ENCODE measurements at regions not wholly inside any gene's neighbourhood (a gene's known extent, or its start where the extent isn't known, plus 50 kb on each side); places are given as distances from the start of the nearest gene placed in this dataset.

- TF ChIP-seq POLR2A (IDR thresholded peaks at IDR 0.05): no peak
- no peak for TF ChIP-seq CTCF (IDR thresholded peaks at IDR 0.05)
- no peak for TF ChIP-seq POLR2AphosphoS5 (IDR thresholded peaks at IDR 0.05; ENCODE audit: insufficient read depth in 1 of 2, low read depth in 1 of 2)
Observed at GRCh38 chr3:194203482-194204041, 67.6 kb downstream of the HES1 start.

Measured in vagina (tissue), 2 donors.